Epithelial cell of esophagus (primary cell): ENCODE measurements at regions not wholly inside any gene's neighbourhood (a gene's known extent, or its start where the extent isn't known, plus 50 kb on each side); places are given as distances from the start of the nearest gene placed in this dataset.

ENCODE experiments used
- DNase-seq: peaks from one replicate; pipeline ENCODE4 v3.0.0; 2010; ENCODE audit warnings: low read depth
- H3K4me3 ChIP-seq: 2 replicates; pipeline ENCODE4 v1.5.1; 2011; ENCODE audit warnings: mild to moderate bottlenecking, low read length, control low read depth
- CTCF ChIP-seq: IDR thresholded peaks from 2 replicates; pipeline ENCODE4 v1.5.1; 2011; ENCODE audit warnings: low read depth, mild to moderate bottlenecking, low read length, control low read depth, inconsistent platforms; ENCODE audit not compliant: insufficient read depth; ENCODE audit errors: missing control alignments

DNA sequence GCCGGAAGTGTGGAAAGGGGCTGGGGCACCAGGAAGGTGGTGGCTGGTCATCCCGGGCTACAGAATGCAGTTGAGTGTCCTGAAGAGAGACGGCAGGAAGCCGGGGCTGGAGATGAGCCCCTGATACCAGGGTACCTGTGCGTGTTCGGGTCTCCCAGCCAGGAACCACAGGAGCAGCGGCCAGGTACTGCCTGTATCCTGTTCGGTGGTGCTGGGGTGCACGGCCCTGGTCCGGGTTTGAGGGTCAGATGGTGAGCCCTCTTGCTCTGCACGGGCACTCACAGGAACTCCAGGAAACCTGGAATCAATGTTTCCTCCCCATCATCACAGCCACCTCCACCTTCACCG, 253.1 kb upstream of the B3GAT1 start:
- H3K4me3 ChIP-seq, result no peak overlapping the region
- no peak for TF ChIP-seq CTCF
- DNase-seq, result no peak

DNA sequence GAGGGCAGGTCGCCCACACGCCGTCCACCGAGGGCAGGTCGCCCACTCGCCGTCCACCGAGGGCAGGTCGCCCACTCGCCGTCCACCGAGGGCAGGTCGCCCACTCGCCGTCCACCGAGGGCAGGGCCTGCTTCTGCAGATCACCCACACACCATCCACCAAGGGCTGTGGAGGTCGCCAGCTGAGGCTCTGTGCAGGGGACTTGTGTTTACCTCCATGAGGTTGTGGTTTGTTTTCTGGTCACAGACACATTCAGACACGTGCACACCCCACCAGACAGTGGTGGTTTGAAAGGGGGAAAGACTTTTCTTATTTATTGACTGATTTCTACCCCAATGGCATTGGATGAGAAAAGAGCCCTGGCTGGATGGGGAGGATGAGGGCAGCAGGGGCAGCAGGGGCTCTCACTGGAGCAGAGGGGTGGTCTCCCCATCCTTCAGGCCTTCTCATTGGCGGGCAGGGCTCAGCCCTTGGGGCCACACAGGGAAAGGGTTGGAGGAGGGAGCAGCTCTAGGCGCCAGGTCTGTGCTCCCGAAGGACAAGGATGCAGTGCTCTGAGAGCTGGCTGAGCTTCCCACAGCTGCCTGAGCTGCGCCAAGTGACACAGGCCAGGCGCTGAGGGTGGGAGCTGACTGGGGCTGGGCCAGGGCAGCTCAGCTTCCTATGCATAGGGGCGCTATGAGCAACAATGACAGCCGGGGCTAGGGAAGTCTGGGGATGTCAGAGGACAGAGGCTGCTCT, 252.6 kb upstream of the B3GAT1 start:
- no peak for DNase-seq
- TF ChIP-seq CTCF, result no peak
- H3K4me3 ChIP-seq, result no peak overlapping the region

DNA sequence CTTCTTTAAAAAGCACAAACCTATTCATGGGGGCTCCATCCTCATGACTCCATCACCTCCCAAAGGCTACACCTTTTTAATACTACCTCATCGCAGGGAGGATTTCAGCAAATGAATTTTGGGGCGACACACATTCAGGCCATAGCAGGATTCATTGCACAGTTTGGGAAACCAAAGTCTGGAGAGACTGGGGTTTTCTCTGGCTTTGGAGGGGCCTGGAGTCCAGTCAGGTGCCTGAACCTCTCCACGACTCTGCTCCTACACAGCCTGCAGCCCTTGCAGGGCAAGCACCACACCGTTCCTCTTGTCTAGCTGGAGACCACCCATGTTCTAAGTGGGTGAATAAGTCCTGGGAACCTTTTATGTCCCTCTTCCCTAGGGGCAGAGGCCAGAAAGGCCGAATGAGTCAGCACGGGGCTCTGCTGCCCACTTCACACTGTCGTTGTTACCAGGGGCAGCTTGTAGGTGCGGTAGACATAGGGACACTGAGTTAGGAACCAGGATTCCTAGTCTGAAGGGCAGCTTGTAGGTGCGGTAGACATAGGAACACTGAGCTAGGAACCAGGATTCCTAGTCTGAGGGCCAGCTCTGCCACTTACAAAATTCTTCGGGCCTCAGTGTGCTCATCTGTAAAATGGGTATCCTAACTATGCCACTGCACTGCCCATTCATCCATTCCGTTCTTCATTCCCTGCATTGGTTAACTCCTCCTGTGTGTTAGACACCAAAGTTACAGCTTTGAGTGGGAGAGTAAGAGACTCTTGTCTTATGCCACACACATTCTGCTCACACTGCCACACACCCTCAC, 251.7 kb upstream of the B3GAT1 start:
- H3K4me3 ChIP-seq, result no peak overlapping the region
- TF ChIP-seq CTCF, result no peak
- no peak for DNase-seq

GRCh38 chr11:134662629-134663360, 250.8 kb upstream of the B3GAT1 start:
- no peak for TF ChIP-seq CTCF
- H3K4me3 ChIP-seq, result no peak overlapping the region
- no peak for DNase-seq

GRCh38 chr11:134661660-134662059, 249.6 kb upstream of the B3GAT1 start:
- no peak for TF ChIP-seq CTCF
- H3K4me3 ChIP-seq, result no peak overlapping the region
- no peak for DNase-seq

- H3K4me3 ChIP-seq, result no peak overlapping the region
- DNase-seq, result no peak
- no peak for TF ChIP-seq CTCF
Observed at GRCh38 chr11:134660416-134660815, 248.4 kb upstream of the B3GAT1 start.

- TF ChIP-seq CTCF, result no peak
- H3K4me3 ChIP-seq, result no peak overlapping the region
- no peak for DNase-seq
Observed at GRCh38 chr11:134659882-134660281, 247.8 kb upstream of the B3GAT1 start.
